C4-2B (cell line): ENCODE measurements at regions not wholly inside any gene's neighbourhood (a gene's known extent, or its start where the extent isn't known, plus 50 kb on each side); places are given as distances from the start of the nearest gene placed in this dataset.
"Not testable (repeated sequence)": the region's sequence is repeated elsewhere in the genome, so short reads cannot be mapped to it uniquely, and the experiment has no call there.

ENCODE experiments used
- H3K27ac ChIP-seq: fragments of 450-650 bp; 2 replicates; pipeline ENCODE4 v1.5.1; 2017
- ZFX ChIP-seq: fragments of 450-650 bp; IDR thresholded peaks from 2 replicates; pipeline ENCODE4 v1.6.1; 2017
- TF ChIP-seq, protein P1 (sequence below): fragments of 450-650 bp; conservative IDR thresholded peaks from 2 replicates; pipeline ENCODE4 v1.5.1; 2017; ENCODE audit warnings: mild to moderate bottlenecking

GRCh38 chr10:85464336-85464735 is 902.3 kb downstream of the GRID1 start:
- H3K27ac ChIP-seq, result no peak overlapping the region
- TF ChIP-seq, protein P1, sequence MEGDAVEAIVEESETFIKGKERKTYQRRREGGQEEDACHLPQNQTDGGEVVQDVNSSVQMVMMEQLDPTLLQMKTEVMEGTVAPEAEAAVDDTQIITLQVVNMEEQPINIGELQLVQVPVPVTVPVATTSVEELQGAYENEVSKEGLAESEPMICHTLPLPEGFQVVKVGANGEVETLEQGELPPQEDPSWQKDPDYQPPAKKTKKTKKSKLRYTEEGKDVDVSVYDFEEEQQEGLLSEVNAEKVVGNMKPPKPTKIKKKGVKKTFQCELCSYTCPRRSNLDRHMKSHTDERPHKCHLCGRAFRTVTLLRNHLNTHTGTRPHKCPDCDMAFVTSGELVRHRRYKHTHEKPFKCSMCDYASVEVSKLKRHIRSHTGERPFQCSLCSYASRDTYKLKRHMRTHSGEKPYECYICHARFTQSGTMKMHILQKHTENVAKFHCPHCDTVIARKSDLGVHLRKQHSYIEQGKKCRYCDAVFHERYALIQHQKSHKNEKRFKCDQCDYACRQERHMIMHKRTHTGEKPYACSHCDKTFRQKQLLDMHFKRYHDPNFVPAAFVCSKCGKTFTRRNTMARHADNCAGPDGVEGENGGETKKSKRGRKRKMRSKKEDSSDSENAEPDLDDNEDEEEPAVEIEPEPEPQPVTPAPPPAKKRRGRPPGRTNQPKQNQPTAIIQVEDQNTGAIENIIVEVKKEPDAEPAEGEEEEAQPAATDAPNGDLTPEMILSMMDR, result no peak

DNA sequence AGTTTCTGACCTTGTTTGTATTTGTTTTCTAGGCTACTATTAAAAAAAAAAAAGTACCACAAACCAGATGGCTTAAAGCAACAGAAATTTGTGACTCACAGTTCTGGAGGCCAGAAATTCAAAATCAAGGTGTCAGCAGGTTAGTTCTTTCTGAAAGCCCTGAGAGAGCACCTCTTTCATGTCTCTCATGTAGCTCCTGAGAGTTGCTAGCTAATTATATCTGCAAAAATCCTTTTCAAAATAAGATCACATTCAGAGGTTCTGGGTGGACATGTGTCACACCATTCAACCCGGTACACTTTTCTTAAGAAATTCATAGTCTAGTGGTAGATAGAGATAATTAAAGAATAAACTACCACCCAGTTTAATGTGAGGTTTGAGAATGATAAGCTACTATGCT is 888.6 kb downstream of the GRID1 start:
- TF ChIP-seq, protein P1, result no peak
- TF ChIP-seq ZFX, result no peak

DNA sequence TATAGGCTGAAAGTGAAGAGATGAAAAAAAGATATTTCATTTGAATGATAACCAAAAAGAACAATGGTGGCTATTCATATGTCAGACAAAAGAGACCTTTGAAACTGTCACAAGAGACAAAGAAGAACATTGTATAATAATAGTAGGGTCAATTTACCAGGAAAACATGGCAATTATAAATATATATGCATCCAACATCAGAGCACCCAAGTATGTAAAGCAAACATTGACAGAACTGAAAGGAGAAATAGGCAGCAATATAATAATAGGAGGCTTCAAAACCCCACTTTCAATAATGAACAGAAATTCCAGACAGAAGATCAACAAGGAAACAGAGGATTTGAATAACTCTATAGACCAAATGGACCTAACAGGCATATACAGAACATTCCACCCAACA is 876.2 kb downstream of the GRID1 start:
- no peak overlapping the region for H3K27ac ChIP-seq
- no peak for TF ChIP-seq ZFX

More for the DNA sequence above, 888.6 kb downstream of the GRID1 start:
- no peak overlapping the region for H3K27ac ChIP-seq

GRCh38 chr10:85491652-85492051 is 874.9 kb downstream of the GRID1 start:
- TF ChIP-seq ZFX, result no peak
- TF ChIP-seq, protein P1, result no peak

DNA sequence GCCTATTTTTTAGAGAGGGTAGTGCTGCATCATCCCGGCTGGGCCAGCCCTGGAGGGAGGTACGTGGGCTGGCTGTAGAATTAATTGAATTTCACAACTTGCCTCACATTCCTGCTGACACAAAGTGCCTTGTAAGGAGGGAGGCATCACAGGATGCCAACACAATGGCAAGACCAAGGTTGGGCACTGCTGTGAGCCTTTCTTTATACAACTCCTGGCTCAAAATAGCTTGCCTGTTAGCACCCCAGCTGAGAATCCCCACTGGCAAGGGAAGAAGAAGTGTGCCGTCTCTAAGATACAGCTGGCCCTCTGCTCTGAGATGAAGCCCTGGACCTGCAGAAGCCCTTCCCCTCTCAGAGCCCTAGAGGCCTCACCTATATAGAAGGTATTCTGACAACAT is 873.9 kb downstream of the GRID1 start:
- TF ChIP-seq, protein P1, result no peak
- TF ChIP-seq ZFX, result no peak
- no peak overlapping the region for H3K27ac ChIP-seq

More at GRCh38 chr10:85491652-85492051, 874.9 kb downstream of the GRID1 start:
- no peak overlapping the region for H3K27ac ChIP-seq

GRCh38 chr10:85493703-85494102 is 872.9 kb downstream of the GRID1 start:
- no peak for TF ChIP-seq ZFX
- TF ChIP-seq, protein P1, result no peak
- H3K27ac ChIP-seq, result no peak overlapping the region

GRCh38 chr10:85504641-85505040 is 862.0 kb downstream of the GRID1 start:
- H3K27ac ChIP-seq, result not testable (repeated sequence)

GRCh38 chr10:85508159-85508558 is 858.4 kb downstream of the GRID1 start:
- no peak overlapping the region for H3K27ac ChIP-seq
- TF ChIP-seq, protein P1, result no peak
- TF ChIP-seq ZFX, result no peak

DNA sequence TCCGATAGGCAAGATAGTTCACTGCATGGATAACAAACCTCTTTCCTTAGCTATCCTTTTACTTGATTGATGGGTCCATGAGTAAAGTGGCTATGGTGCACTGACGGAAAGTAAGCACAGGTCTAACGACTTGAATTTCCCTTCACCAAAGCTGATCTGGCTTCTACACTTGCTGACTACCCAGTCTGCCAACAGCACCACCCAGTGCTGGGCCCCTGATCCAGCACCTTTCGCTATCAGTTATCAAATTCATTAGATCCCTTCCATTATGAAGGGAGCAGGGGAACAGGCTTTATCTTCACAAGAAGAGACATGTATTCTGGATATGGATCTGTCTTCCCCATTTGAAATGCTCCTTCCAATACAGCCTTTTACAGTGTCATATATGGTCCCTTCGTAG is 855.9 kb downstream of the GRID1 start:
- no peak overlapping the region for H3K27ac ChIP-seq
- TF ChIP-seq, protein P1, result no peak; the same call in 1 of the 2 replicates
- TF ChIP-seq ZFX, result no peak
